ENCODE measurements at regions not wholly inside any gene's neighbourhood (a gene's known extent, or its start where the extent isn't known, plus 50 kb on each side); places are given as distances from the start of the nearest gene placed in this dataset.
A peak's percentile ranks its signal among the peaks of the same experiment; 100 is the strongest.

GRCh38 chr14:59091404-59091803, 97.1 kb upstream of the DAAM1 start:
- Mint-ChIP-seq H3K4me3 (no peak overlapping the region), H3K27me3 (ENCODE audit: low read depth) (no peaks in the 10 kb centered on the region), H3K36me3 (ENCODE audit: insufficient read depth in 1 of 3, low read depth in 3 of 3) (no peaks in the 10 kb centered on the region), H3K27ac (peak overlapping the region in 1 of 3 experiments; percentile 11; a peak in 1 of 7 replicates), H3K4me1 (no peaks in the 10 kb centered on the region), H3K9me3 (no peaks in the 10 kb centered on the region)
- H3K79me1 ChIP-seq (ENCODE audit: insufficient read depth, low read depth, low read length, poor library complexity, severe bottlenecking): no peaks in the 10 kb centered on the region
- no peak overlapping the region for H4K91ac ChIP-seq (ENCODE audit: insufficient read length, low read depth, low read length)
- H4K20me1 ChIP-seq (ENCODE audit: control insufficient read depth, insufficient read depth, insufficient read length): no peaks in the 10 kb centered on the region
- no peak for DNase-seq
- H3K27me3 ChIP-seq (ENCODE audit: insufficient read depth, low read length): no peaks in the 10 kb centered on the region
- no peak overlapping the region for H2BK12ac ChIP-seq (ENCODE audit: insufficient read length, low read depth, low read length)
- no peak overlapping the region for H3K18ac ChIP-seq (ENCODE audit: insufficient read length, low read depth, low read length)
- no peaks in the 10 kb centered on the region; the same call in 1 of the 2 replicates for H3K4me1 ChIP-seq (ENCODE audit: insufficient read depth, low read length)
- WGBS (ENCODE audit: extremely low coverage, insufficient read length, low lambda C conversion rate): no CpG with 5 or more reads among the region's 4 CpGs
- H3K9me3 ChIP-seq (ENCODE audit: control insufficient read depth, low read depth, low read length): no peaks in the 10 kb centered on the region
- H4K5ac ChIP-seq (ENCODE audit: insufficient read length, low read depth, low read length): no peak overlapping the region
- no peaks in the 10 kb centered on the region for H3K79me2 ChIP-seq (ENCODE audit: insufficient read depth, low read length)
- H3K4ac ChIP-seq (ENCODE audit: low read depth, low read length): no peak overlapping the region
- no peak overlapping the region for H2AFZ ChIP-seq (ENCODE audit: low read length)
- no peaks in the 10 kb centered on the region for H3K23me2 ChIP-seq (ENCODE audit: insufficient read length, low read depth, low read length, poor library complexity, severe bottlenecking)
- H3K27ac ChIP-seq (ENCODE audit: insufficient read length, low read depth, low read length): no peak overlapping the region
- no peak overlapping the region for H3K23ac ChIP-seq (ENCODE audit: insufficient read length, low read depth, low read length)
- H3K9ac ChIP-seq (ENCODE audit: extremely low read depth, insufficient read length, low read length): no peak overlapping the region
- H3T11ph ChIP-seq (ENCODE audit: low read length): no peak overlapping the region
- no peak overlapping the region for H3K14ac ChIP-seq (ENCODE audit: insufficient read depth, low read length)
- H2BK20ac ChIP-seq (ENCODE audit: low read depth, low read length, poor library complexity, severe bottlenecking): no peak overlapping the region
- no peak overlapping the region for H3K56ac ChIP-seq (ENCODE audit: insufficient read length, low read depth, low read length)
- no peak overlapping the region for H2AK5ac ChIP-seq (ENCODE audit: insufficient read length, low read length)
- H2BK5ac ChIP-seq (ENCODE audit: insufficient read length, low read length): no peak overlapping the region
- TF ChIP-seq CTCF (conservative IDR thresholded peaks at IDR 0.05): no peak
- H4K8ac ChIP-seq (replicated peaks; ENCODE audit: insufficient read length, low read depth, low read length): no peak overlapping the region
- no peak overlapping the region for H2BK15ac ChIP-seq (ENCODE audit: low read depth, low read length)
- no peak overlapping the region for H3K4me2 ChIP-seq (ENCODE audit: insufficient read depth, insufficient read length, low read length)
- H2BK120ac ChIP-seq (ENCODE audit: low read depth, low read length, poor library complexity, severe bottlenecking): no peak overlapping the region
